Hippocampal formation (tissue), 2 donors: ENCODE measurements at regions not wholly inside any gene's neighbourhood (a gene's known extent, or its start where the extent isn't known, plus 50 kb on each side); places are given as distances from the start of the nearest gene placed in this dataset.
"Not testable (repeated sequence)": the region's sequence is repeated elsewhere in the genome, so short reads cannot be mapped to it uniquely, and the experiment has no call there.

Experiments
- DNase-seq, 2 donors: peaks; one replicate each; lab custom pipeline; 2025; lab: John Stamatoyannopoulos, UW

DNA sequence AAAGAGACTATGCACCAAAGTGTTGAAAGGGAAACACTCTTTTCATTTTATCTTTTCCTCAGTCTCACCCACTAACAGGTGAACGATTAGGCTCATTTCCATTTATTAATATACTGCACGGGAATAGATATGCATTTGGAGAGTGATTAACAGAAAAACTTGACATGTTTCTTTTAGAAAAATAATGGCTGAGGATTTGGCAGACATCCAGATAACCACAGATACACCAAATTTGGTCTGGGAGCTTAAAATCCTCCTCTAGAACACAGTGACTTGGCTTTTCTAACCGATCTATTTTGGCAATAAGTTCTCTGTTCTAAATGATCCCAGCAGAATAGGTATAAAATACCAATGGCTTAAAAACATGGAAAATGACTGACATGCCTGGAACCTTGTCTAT is 459.3 kb upstream of the SGO1 start:
- no peak for DNase-seq

DNA sequence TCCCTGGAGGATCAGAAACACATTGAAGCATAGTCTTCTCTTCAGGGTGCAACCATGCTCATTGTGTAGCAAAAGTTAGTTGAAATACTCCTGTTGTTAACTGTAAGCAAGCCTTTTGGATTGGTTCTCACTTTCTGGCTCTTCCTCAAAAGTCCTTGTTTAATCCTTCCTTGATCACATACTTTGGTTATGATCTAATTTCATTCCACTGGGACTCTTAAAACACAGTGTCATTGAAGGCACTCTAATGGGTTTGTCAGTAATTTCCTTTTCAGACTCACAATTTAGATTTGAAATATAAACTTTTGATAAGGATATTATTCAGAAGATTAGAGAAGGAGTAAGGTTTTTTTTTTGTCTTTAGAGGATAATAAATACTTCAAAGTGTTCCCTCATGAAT is 451.7 kb upstream of the SGO1 start:
- no peak for DNase-seq

DNA sequence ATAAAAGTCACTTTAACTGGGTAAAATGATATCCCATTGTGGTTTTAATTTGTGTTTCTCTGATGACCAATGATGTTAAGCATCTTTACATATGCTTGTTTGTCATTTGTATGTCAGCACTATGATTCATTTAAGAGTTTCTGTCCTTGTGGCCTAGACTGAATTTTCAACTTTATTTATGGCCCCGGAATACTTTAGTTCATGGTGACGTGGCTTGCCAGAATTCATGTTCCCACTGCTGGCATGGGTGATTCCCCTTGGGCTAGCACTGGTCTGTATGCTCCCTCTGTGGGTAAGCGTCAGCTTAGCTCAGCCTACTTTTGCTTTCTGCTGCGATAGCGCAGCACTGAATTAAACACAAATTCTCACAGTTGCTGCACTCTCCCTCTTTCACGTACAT is 436.3 kb upstream of the SGO1 start:
- no peak for DNase-seq

DNA sequence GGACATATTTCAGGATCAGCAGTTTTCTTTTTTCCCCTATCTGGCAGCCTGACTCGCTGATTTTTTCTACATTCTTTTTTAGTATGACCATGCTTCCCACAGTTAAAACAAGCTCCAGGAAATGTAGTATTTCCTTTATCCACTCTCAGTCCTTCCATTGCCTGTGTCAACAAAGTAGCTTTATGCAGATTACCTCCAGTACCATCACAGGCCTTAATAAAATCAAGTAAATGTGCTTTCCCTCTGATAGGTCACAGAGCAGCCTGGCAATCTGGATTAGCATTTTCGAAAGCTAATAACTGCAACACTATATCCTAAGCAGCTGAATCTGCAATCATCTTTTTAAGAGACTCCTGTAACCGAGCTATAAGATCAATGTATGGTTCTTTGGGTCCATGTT is 432.6 kb upstream of the SGO1 start:
- not testable (repeated sequence) for DNase-seq

DNA sequence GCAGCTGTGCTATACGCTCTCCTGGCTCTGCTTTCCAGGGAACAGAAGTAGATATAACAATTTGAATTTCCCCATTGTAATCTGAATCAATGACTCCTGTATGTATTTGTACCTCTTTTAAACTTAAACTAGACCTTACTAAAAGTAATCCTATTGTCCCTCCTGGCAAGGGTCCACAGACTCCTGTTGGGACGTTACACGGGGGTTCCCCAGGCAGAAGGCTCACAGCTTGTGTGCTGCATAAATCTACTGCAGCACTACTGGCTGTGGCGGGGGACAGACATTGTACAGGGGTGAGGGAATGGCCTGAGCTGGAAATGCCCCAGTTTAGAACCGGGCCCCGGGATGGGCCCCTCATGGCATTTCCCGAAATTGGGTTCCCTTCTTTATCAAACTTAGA is 432.2 kb upstream of the SGO1 start:
- not testable (repeated sequence) for DNase-seq

DNA sequence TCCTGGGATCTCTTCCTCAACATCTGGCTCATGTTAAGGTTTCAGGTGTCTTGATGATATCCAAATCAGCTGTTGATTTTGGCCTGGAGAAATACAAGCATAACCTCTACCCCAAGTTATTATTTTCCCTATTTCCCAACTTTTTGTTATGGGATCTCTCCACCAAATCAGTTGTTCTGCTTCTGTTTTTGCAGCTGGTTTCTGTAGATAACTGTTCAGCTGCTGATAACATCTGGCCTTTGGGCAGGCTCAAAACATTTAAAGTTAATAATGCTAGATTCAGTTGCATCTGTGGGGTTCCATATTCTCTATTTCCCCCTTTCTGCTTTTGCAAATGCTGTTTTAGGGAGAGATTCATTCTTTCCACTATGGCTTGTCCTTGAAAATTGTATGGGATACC is 430.0 kb upstream of the SGO1 start:
- not testable (repeated sequence) for DNase-seq

DNA sequence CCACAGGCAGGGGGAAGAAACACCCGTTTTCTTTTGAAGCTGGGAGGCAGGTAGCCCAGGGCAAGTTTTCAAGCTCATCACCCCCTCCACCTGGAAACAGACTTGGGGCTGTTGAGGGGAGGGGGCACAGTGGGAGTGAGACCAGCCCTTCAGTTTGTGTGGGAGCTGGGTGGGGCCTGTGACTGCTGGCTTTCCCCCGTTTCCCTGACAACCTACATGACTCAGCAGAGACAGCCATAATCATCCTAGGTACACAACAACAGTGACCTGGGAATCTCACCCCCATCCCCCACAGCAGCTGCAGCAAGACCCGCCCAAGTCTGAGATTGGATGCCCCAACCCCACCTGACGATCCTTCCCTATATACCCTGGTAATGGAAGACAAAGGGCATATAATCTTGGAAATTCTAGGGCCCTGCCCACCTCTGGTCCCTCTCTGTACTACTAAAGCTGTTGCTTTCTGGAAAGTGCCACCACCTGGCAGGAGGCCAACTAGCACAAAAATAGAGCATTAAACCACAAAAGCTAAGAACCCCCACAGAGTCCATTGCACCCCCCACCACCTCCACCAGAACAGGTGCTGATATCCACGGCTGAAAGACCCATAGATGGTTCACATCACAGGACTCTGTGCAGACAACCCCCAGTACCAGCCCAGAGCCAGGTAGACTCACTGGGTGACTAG is 422.2 kb upstream of the SGO1 start:
- DNase-seq, result no peak

DNA sequence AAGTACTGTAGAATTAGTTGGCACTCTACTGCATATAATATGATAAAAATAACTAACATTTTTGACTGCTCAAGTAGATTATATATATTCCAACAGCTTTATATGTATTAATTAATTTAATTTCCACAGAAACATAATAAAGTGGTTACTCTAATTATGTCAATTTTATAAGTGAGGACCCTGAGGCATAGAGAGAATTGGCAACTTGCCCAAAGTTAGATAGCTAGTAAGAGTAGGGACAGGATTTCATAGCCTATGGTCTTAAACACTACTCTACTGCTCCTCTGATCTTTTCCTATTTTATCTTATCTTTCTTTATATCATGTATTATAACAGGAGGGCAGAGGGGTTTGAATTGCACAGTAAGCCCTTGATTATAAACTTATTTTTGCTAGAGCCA is 418.7 kb upstream of the SGO1 start:
- DNase-seq, result no peak

DNA sequence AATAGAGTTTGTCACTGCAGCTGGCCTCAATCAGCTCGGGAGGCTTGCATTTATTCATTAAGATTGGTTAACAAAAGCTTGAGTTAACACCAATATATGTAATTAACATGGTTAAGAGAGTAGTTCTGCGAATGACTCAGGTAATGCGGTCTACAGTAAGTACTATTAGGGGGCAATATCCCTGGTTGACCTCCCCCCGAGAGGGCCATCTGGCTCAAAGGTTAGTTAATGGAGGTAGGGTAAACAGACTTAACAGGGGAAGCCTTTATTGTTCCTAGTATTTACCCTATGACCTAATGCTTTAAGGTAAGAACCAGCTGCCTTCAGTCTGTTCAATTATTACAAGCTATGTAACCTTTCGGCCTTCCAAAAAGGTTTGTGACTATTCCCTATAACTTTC is 403.3 kb upstream of the SGO1 start:
- no peak for DNase-seq

DNA sequence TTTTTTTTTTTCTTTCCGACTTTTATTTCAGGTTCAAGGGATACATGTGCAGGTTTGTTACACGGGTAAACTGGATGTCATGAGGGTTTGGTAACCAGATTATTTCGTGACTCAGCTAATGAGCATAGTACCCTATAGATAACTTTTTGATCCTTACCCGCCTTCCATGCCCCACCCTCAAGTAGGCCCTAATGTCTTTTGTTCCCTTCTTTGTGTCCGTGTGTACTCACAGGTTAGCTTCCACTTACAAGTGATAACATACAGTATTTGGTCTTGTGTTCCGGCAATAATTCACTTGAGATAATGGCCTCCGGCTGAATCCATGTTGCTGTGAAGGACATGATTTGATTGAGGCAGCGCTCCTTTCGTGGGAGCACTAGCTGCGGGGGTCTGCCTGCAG is 402.8 kb upstream of the SGO1 start:
- DNase-seq, result no peak

DNA sequence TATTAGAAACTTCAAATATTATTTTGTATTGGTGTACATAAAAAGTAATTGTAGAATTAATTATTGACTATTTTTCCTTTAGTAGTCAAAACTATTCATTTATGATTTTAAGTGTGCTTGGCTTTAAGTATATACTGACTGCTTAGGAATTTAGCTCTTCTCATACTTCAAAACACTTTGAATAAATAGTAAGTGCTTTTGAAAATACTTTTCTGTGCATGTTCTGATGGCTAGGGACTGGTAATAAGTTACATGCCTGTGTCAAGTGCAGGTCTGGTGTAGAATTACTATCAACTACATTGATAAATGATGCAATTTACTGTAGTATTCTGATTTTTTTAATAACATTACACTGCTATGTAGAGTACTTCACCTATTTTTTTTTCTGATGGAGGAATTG is 397.6 kb upstream of the SGO1 start:
- DNase-seq, result no peak

DNA sequence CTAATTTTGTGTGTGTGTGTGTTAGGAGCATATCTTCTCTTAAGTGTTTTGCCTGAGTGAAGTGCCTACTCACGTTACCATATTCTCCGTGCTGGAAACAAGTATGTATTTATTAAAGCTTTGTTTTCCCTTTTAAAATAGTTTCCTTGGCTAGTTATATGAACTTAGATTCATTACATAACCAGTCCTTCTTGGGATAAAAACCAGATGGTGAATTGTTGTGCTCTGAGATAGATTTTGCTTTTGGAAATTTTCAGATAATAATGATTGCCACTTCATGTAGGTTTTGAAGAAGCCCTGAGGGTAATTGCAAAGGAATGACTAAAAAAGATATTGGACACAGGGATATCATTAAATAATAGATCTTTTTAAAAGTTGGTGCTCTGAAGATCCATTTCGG is 390.2 kb upstream of the SGO1 start:
- DNase-seq, result no peak

DNA sequence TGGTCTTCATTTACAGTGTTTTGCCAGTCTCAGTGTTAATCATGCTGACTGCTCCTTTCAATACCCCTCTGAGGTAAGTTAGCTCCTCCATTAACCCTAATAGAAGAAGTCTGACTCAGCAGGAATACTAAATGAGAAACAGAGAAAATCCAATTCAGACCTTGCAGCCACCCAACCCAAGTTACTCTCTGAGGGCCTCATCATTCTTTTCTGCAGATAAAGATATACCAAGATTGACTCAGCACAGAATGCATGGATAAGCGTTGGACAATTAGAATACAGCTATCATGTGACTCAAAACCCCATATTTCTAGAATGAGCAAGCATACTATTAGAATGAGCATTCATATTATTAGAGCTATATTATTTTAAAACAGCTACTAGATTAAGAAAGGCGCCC is 389.1 kb upstream of the SGO1 start:
- no peak for DNase-seq

DNA sequence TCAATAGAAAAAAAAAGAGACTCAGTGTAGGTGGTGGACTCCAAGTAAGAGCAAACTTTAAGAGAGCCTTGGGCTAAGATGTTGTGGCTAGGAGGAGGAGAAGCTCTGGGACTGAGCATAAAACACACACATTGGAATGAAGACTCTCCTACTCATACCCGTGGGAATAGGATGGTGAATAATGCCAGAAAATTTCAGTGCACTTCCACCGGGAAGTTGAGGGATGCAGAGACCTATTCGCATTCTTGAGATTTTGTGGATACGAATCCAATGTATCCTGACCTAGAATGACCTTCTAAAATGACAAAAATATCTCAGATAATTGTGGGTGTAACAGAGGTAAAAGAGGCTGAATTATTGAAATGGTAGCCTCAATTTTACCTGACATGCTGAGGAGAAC is 388.7 kb upstream of the SGO1 start:
- no peak for DNase-seq

DNA sequence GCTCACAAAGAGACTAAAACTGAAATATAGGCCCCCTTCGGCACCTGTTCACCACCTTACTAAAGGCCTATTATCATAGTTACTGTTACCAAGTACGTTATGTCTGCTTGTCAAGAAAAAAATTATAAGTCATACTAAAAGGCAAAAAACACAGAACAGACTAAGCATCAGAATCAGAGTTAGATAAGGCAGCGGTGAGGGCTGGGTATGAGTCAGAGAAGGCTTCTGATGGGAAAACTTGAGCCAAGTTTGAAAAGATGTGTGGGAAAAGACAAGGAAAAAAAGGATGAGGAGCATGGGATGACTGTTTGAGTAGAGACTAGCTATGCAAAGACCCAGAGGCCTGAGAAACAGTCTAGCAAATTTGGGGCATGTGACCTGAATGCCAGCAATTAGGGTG is 387.2 kb upstream of the SGO1 start:
- DNase-seq, result no peak

DNA sequence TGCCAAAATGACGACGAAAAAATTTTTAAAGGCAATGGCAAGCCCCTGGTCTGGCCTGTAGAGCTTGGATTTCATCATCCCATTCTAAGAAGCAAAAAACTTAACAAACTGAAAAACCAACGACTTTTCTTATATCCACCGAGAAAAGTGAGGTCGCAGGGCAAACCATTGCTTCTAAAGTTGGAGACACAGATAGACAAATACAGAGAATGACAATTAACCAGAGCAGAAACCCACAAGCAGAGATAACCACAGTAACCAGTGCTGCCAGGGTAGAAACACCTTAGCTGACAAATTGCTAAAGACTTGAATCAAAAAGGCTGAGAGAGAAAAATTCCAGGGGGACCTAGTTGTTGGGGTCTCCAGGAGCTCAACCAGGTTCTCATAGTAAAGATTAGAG is 386.5 kb upstream of the SGO1 start:
- DNase-seq, result no peak

DNA sequence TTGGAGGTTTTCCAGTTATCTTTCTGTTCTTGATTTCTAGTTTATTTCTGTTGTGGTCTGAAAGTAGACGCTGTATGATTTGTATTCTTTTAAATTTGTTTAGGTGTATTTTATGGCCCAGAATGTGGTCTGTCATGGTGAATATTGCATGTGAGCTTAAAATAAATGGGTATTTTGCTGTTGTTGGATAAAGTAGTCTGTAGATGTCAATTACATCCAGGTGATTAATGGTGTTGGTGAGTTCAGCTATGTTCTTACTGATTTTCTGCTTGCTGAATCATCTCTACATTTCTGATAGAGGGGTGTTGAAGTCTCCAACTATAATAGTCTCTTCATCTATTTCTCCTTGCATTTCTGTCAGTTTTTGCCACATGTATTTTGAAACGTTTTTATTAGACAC is 383.3 kb upstream of the SGO1 start:
- DNase-seq, result no peak

DNA sequence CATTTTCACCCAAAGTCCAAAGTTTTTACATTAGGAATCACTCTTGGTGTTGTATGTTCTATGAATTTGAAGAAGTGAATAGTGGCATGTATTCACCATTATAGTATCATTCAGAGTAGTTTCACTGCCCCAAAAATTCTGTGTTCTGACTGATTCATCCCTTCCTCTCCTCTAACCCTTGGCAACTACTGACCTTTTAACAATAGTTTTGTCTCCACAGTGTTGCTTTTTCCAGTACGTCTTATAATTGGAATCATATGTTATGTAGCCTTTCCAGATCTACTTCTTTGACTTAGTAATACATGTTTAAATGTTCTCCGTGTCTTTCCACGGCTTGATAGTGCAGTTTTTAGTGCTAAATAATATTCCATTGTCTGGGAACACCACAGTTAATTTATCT is 379.0 kb upstream of the SGO1 start:
- no peak for DNase-seq

DNA sequence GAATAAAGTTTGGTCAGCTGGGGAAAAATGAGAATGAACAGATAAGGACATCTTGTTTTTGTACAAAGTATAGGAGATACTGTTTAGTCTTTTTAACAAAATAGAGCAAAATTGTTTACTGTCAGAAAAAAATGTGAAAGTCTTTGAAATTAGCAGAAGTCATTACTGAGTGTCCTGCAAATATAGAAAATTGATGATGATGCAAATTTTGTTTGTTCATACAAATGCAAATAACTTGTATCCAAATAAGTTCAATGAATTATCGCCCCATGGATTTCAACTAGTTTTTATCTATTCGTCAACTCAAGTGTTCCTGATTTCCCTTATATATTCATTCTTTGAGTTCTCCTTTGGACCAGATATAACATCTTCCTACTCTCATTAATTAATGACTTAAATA is 378.0 kb upstream of the SGO1 start:
- no peak for DNase-seq

DNA sequence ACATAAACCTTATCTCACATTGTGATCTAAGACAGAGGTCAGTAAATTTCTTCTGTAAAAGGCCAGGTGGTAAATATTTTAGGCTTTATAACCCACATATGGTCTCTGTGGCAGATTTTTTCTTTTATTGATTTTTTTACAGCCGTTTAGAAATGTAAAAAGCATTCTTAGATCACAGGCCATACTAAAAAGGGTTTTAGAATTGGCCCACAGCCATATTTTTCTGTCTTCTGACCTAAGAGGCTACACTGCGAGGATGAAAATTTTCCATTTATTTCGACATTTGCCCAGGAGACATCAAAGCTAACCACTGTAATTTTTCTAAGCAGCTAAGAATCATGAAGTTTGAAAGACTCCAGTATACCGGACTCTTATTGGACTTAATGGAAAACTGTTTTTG is 377.2 kb upstream of the SGO1 start:
- DNase-seq, result no peak

DNA sequence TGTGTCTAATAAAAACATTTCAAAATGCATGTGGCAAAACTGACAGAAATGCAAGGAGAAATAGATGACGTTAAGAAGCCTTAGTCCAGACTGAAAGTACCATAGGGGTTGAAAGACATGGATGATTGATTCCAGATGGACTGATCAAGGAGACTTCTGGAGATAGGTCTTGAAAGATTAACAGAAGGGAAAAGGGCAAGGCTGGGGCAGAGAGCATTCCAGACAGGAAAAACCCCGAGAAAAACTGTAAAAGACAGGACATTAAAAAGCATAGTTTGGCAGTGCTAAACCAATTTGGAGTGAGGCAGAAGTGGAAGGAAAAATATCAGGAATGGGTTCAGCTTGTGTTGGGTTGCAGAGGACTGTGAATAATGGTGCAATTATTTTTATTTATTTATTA is 375.2 kb upstream of the SGO1 start:
- DNase-seq, result no peak

DNA sequence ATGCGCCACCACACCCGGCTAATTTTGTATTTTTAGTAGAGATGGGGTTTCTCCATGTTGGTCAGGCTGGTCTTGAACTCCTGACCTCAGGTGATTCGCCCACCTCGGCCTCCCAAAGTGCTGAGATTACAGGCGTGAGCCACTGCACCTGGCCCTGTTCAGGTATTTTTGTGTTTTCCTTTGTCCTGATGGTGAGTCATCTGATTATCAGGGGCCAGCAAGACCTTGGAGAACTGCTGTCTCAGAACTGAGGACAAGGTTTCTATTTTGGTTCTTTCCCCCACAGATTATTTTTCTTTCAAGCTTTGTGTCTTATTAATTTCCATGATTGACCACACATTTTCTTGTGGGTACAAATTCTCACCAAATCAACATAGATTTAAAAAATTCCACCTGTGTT is 374.4 kb upstream of the SGO1 start:
- not testable (repeated sequence) for DNase-seq

DNA sequence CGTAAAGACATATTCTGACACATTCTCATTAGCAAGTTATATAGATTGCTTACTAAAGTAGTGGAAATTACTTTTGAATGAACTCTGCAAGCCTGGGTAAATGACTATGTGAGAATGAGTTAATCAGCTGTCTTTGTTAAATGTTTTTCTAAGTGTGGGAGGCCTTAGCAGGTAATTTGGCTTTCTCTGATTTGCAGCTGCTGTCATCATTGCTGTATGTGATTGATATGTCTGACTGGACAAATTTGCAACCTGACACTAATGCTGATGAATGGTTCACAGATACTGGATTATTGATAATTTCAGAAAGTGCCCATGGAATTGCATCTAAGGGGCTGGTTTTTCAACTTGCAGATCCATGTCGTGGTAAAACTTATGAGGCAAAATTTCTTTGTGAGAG is 372.2 kb upstream of the SGO1 start:
- DNase-seq, result no peak

DNA sequence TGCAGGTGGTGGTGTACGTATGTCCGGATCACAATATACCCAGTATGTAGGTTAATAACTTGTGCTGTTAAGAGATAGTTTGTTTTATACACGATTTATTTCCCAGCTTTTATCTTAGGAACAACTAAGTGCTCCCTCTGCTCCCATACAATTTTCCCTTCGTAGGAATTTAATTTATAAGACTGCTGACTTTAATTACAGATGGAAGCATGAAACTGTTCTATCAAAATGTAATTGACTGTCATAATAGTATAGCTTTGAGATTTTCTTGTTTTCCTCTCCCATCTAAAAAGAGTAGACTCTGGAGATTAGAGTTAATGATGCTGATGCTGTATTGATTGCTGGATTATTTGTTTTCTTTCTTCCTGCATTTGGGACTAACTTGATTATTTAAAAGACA is 370.7 kb upstream of the SGO1 start:
- DNase-seq, result no peak
